HG03039 (cell line): ENCODE measurements at regions not wholly inside any gene's neighbourhood (a gene's known extent, or its start where the extent isn't known, plus 50 kb on each side); places are given as distances from the start of the nearest gene placed in this dataset.

Experiments
- ATAC-seq: cut with Tn5 transposase; IDR thresholded peaks from one replicate; pipeline ENCODE4 v1.9.1; 2021; ENCODE audit warnings: mild to moderate bottlenecking, moderate library complexity; ENCODE audit not compliant: unreplicated experiment

GRCh38 chr10:44845361-44846175 is 65.6 kb upstream of the TMEM72 start:
- ATAC-seq: no peak

- no peak for ATAC-seq
Observed at GRCh38 chr10:44847110-44847509, 64.0 kb upstream of the TMEM72 start.

GRCh38 chr10:44848211-44848610 is 62.9 kb upstream of the TMEM72 start:
- no peak for ATAC-seq

- no peak for ATAC-seq
Observed at GRCh38 chr10:44849936-44850335, 61.2 kb upstream of the TMEM72 start.

GRCh38 chr10:44850356-44850934 is 60.7 kb upstream of the TMEM72 start:
- no peak for ATAC-seq

GRCh38 chr10:44851413-44851812 is 59.7 kb upstream of the TMEM72 start:
- no peak for ATAC-seq

GRCh38 chr10:44851881-44852280 is 59.3 kb upstream of the TMEM72 start:
- ATAC-seq: no peak

GRCh38 chr10:44853148-44853734 is 57.9 kb upstream of the TMEM72 start:
- ATAC-seq: no peak

- ATAC-seq: no peak
Observed at GRCh38 chr10:44853796-44854195, 57.3 kb upstream of the TMEM72 start.

GRCh38 chr10:44854693-44855350 is 56.3 kb upstream of the TMEM72 start:
- no peak for ATAC-seq

- no peak for ATAC-seq
Observed at GRCh38 chr10:44856696-44857095, 54.4 kb upstream of the TMEM72 start.

- ATAC-seq: no peak
Observed at GRCh38 chr10:44857363-44858016, 53.6 kb upstream of the TMEM72 start.

GRCh38 chr10:44858017-44858371 is 53.1 kb upstream of the TMEM72 start:
- ATAC-seq: no peak

GRCh38 chr10:44858988-44859387 is 52.1 kb upstream of the TMEM72 start:
- no peak for ATAC-seq

- no peak for ATAC-seq
Observed at GRCh38 chr10:44859546-44860285, 51.4 kb upstream of the TMEM72 start.

- no peak for ATAC-seq
Observed at GRCh38 chr10:44860811-44861736, 50.1 kb upstream of the TMEM72 start.
